Upper lobe of right lung (tissue), 1 donor: ENCODE measurements at regions not wholly inside any gene's neighbourhood (a gene's known extent, or its start where the extent isn't known, plus 50 kb on each side); places are given as distances from the start of the nearest gene placed in this dataset.
"Not testable (repeated sequence)": the region's sequence is repeated elsewhere in the genome, so short reads cannot be mapped to it uniquely, and the experiment has no call there.

Source experiments
- ATAC-seq: fragments of 200-7000 bp; cut with Tn5 transposase; one replicate; pipeline ENCODE4 v1.9.1; 2020; ENCODE audit warnings: mild to moderate bottlenecking, moderate library complexity
- DNase-seq: peaks from one replicate; pipeline ENCODE4 v3.0.0-alpha.2; 2020
- H3K27ac ChIP-seq: fragments of 200-600 bp; one replicate; pipeline ENCODE4 v1.8.0; 2022
- H3K27me3 ChIP-seq: fragments of 200-600 bp; one replicate; pipeline ENCODE4 v1.8.0; 2022; ENCODE audit warnings: mild to moderate bottlenecking
- H3K36me3 ChIP-seq: fragments of 200-600 bp; one replicate; pipeline ENCODE4 v1.8.0; 2022
- H3K4me1 ChIP-seq: fragments of 200-600 bp; one replicate; pipeline ENCODE4 v1.8.0; 2022
- H3K4me3 ChIP-seq: fragments of 200-600 bp; one replicate; pipeline ENCODE4 v1.8.0; 2022; ENCODE audit warnings: mild to moderate bottlenecking
- H3K9me3 ChIP-seq: fragments of 200-600 bp; one replicate; pipeline ENCODE4 v1.8.0; 2022
- intact Hi-C: fragments of 100-400 bp; cut with DNase I; formaldehyde crosslinking; loops from one replicate; pipeline ENCODE4 v1.11.0; 2022
- TF ChIP-seq, protein P1 (sequence below): fragments of 200-600 bp; IDR thresholded peaks from one replicate; pipeline ENCODE4 v1.8.0; 2022; ENCODE audit warnings: antibody characterized with exemption
- donor health status: DM: no; HTN: yes; CAD: no; lungs with severe emphysema.

DNA sequence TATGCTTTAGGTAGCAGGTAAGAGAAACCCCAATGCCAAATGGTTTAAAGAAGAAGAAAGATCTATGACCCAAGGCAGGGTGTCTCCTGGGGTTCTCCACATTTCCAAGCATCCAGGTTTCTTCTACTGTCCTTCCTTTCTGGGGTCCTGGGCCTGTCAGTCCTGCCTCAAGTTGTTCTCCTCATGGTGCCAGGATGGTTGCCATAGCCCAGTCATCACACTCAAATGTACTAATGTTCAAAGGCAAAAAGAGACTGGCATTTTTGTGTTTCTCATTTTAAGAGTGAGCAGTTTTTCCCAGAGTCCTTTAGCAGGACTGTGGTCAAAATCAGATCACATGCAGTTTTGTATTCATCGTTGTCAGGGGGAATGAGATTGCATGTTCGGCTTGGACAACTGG, 59.9 kb upstream of the BOD1 start:
- no peak overlapping the region for H3K4me3 ChIP-seq
- no peak overlapping the region for H3K27ac ChIP-seq
- H3K36me3 ChIP-seq, result no peaks in the 10 kb centered on the region
- no peaks in the 10 kb centered on the region for H3K27me3 ChIP-seq
- H3K4me1 ChIP-seq, result peaks cover 3% of the 10 kb centered on the region
- TF ChIP-seq, protein P1, sequence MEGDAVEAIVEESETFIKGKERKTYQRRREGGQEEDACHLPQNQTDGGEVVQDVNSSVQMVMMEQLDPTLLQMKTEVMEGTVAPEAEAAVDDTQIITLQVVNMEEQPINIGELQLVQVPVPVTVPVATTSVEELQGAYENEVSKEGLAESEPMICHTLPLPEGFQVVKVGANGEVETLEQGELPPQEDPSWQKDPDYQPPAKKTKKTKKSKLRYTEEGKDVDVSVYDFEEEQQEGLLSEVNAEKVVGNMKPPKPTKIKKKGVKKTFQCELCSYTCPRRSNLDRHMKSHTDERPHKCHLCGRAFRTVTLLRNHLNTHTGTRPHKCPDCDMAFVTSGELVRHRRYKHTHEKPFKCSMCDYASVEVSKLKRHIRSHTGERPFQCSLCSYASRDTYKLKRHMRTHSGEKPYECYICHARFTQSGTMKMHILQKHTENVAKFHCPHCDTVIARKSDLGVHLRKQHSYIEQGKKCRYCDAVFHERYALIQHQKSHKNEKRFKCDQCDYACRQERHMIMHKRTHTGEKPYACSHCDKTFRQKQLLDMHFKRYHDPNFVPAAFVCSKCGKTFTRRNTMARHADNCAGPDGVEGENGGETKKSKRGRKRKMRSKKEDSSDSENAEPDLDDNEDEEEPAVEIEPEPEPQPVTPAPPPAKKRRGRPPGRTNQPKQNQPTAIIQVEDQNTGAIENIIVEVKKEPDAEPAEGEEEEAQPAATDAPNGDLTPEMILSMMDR, result no peak
- DNase-seq (no peak), ATAC-seq (no peak)
- intact Hi-C loops, result no loop called here
- no peaks in the 10 kb centered on the region for H3K9me3 ChIP-seq

DNA sequence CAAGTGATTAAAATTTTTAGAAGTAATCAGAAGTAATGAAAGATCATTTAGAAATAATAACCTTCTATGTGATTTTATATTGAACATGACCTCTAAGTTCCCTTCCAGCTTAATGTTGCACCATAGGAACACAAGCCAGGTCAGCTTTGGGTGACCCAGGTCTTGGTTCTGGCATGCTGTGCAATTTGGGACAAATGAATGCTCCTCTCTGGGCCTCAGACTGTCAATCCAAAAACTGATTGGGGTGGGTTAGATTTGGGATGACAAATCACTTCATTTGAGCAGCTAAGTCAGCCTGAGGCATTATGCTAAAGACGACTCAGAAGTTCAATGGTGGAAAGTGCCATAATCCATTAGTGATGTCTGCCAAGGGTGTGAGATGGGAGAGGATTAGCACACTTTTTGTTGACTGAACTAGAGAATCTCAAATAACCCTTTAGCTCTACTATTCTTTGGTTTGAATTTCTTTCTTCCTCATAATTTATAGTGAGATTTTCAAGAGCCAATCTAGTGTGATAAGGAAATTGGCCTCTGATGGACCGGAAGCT, 60.7 kb upstream of the BOD1 start:
- H3K4me1 ChIP-seq, result no peaks in the 10 kb centered on the region
- ATAC-seq (no peak), DNase-seq (no peak)
- TF ChIP-seq, protein P1, result no peak
- H3K27ac ChIP-seq, result no peak overlapping the region
- H3K9me3 ChIP-seq, result no peaks in the 10 kb centered on the region
- no peaks in the 10 kb centered on the region for H3K36me3 ChIP-seq
- H3K4me3 ChIP-seq, result no peak overlapping the region
- intact Hi-C loops, result no loop called here
- no peaks in the 10 kb centered on the region for H3K27me3 ChIP-seq

DNA sequence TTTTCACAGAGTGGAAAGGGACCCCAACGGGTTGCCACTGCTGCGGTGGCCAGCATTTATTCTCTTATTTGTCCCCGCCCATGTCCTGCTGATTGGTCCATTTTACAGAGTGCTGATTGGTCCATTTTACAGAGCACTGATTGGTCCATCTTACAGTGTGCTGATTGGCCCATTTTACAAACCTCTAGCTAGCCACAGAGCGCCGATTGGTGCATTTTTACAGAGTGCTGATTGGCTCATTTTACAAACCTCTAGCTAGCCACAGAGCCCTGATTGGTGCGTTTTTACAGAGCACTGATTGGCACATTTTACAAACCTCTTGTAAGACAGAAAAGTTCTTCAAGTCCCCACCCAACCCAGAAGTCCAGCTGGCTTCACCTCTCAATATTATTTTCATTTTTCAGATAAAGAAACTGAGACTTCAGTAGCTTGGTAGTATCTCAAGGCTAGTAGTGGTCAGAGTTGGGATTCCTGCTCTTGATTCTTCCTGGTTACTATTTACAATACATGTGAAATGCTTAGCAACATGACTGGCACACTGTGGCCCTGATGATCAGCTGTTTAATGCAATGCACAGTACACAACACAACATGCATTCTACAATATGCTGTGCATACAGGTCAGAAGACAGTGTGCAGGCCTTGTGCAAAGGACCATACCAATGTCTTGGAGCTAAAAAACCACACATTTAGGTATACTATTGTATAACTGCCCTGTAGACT, 63.6 kb upstream of the BOD1 start:
- intact Hi-C loops, result no loop called here
- no peaks in the 10 kb centered on the region for H3K27me3 ChIP-seq
- no peaks in the 10 kb centered on the region for H3K36me3 ChIP-seq
- DNase-seq (no peak), ATAC-seq (peak; percentile 53)
- H3K9me3 ChIP-seq, result no peaks in the 10 kb centered on the region
- TF ChIP-seq, protein P1, result no peak
- H3K27ac ChIP-seq, result no peak overlapping the region
- no peak overlapping the region for H3K4me3 ChIP-seq
- no peaks in the 10 kb centered on the region for H3K4me1 ChIP-seq

DNA sequence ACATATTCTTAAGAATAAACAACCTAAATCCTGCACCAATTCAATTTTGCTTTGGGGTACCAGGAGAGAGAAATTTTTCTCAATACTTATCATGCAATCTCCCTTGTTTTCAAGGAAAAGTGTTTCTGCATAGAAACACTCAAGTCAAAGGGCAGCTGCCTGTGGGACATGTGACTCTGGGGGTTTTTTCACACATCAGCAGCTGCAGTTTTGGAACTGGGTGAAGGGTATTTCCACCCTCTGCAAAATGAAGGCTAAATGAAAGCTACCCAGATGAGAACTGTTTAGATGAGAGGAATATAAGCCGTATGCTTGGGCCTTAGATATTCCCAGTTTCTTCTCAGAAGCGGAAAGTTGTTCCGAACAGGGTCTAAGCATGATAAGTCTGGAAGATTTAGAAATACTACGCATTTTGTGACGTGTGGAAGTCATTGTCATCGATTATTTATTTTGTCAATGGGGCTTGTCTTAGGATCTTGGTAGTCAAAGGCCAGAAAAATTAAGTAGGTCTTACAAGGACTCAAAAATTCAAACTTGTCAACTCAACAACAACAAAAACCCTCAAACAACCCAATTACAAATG, 64.3 kb upstream of the BOD1 start:
- TF ChIP-seq, protein P1, result no peak
- H3K27me3 ChIP-seq, result no peaks in the 10 kb centered on the region
- DNase-seq (no peak), ATAC-seq (no peak)
- H3K4me1 ChIP-seq, result no peaks in the 10 kb centered on the region
- H3K4me3 ChIP-seq, result no peak overlapping the region
- intact Hi-C loops, result no loop called here
- no peak overlapping the region for H3K27ac ChIP-seq
- H3K36me3 ChIP-seq, result no peaks in the 10 kb centered on the region
- H3K9me3 ChIP-seq, result no peaks in the 10 kb centered on the region

DNA sequence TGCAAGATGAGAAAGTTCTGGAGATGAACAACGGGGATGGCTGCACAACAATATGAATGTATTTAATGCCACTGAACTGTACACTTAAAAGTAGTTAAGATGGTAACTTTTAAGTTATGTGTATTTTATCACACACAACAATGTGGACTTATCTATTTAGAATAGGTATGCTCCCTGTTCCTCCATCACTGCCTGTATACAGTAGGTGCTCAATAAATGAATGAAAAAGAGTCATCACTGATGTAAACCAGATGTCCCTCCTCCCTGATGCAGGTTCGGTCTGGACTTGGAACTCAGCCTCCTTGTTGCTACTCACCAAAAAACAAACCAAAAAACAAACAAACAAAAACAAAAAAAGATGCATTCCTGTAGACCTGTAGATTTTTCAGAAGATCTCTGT, 65.9 kb upstream of the BOD1 start:
- no peak for ATAC-seq
- H3K4me3 ChIP-seq, result no peak overlapping the region
- DNase-seq, result no peak
- no peak overlapping the region for H3K27ac ChIP-seq
- no peaks in the 10 kb centered on the region for H3K36me3 ChIP-seq
- no peaks in the 10 kb centered on the region for H3K4me1 ChIP-seq
- TF ChIP-seq, protein P1, result no peak
- no peaks in the 10 kb centered on the region for H3K27me3 ChIP-seq
- intact Hi-C loops, result no loop called here
- H3K9me3 ChIP-seq, result no peaks in the 10 kb centered on the region

DNA sequence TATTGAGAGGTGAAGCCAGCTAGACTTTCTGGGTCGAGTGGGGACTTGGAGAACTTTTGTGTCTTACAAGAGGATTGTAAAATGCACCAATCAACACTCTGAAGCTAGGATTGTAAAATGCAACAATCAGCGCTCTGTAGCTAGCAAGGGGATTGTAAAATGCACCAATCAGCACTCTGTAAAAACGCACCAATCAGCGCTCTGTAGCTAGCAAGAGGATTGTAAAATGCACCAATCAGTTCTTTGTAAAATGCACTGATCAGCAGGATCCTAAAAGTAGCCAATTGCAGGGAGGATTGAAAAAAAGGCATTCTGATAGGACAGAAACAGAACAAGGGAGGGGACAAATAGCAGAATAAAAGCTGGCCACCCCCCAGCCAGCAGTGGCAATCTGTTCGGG, 68.1 kb upstream of the BOD1 start:
- ATAC-seq, intact Hi-C loops, H3K27me3 ChIP-seq, H3K4me1 ChIP-seq, H3K9me3 ChIP-seq, H3K27ac ChIP-seq, H3K4me3 ChIP-seq, DNase-seq, H3K36me3 ChIP-seq: not testable (repeated sequence)
